GM12864 (cell line): ENCODE measurements at regions not wholly inside any gene's neighbourhood (a gene's known extent, or its start where the extent isn't known, plus 50 kb on each side); places are given as distances from the start of the nearest gene placed in this dataset.

ENCODE experiments used
- DNase-seq: peaks from one replicate; pipeline ENCODE4 v3.0.0-alpha.2; 2011; ENCODE audit warnings: low read depth
- H3K4me3 ChIP-seq: 2 replicates; pipeline ENCODE4 v1.5.1; 2011; ENCODE audit warnings: mild to moderate bottlenecking, low read depth, low read length, control low read depth
- CTCF ChIP-seq: IDR thresholded peaks from 2 replicates; pipeline ENCODE4 v1.5.1; 2011; ENCODE audit warnings: low read depth, mild to moderate bottlenecking, moderate library complexity, low read length, control low read depth, inconsistent platforms; ENCODE audit errors: missing control alignments

GRCh38 chrX:40444798-40445496, 135.8 kb upstream of the ATP6AP2 start:
- no peak for TF ChIP-seq CTCF
- DNase-seq, result no peak
- no peak overlapping the region for H3K4me3 ChIP-seq

- no peak for TF ChIP-seq CTCF
- no peak overlapping the region for H3K4me3 ChIP-seq
- DNase-seq, result no peak
Observed at GRCh38 chrX:40444133-40444532, 136.6 kb upstream of the ATP6AP2 start.

- no peak overlapping the region for H3K4me3 ChIP-seq
- no peak for TF ChIP-seq CTCF
- DNase-seq, result no peak
Observed at GRCh38 chrX:40440866-40441265, 139.9 kb upstream of the ATP6AP2 start.

- TF ChIP-seq CTCF, result no peak
- DNase-seq, result no peak
- no peak overlapping the region for H3K4me3 ChIP-seq
Observed at GRCh38 chrX:40439625-40440532, 140.9 kb upstream of the ATP6AP2 start.

- TF ChIP-seq CTCF, result no peak
- H3K4me3 ChIP-seq, result no peak overlapping the region
- no peak for DNase-seq
Observed at GRCh38 chrX:40437348-40437747, 143.4 kb upstream of the ATP6AP2 start.

GRCh38 chrX:40434947-40435346, 145.8 kb upstream of the ATP6AP2 start:
- no peak overlapping the region for H3K4me3 ChIP-seq
- DNase-seq, result no peak
- TF ChIP-seq CTCF, result no peak

- no peak overlapping the region for H3K4me3 ChIP-seq
- DNase-seq, result no peak
- TF ChIP-seq CTCF, result no peak
Observed at GRCh38 chrX:40434443-40434842, 146.3 kb upstream of the ATP6AP2 start.
